ENCODE measurements at regions not wholly inside any gene's neighbourhood (a gene's known extent, or its start where the extent isn't known, plus 50 kb on each side); places are given as distances from the start of the nearest gene placed in this dataset.

- Mint-ChIP-seq H3K9me3 (peaks cover 34% of the 10 kb centered on the region), H3K36me3 (ENCODE audit: low read depth) (no peaks in the 10 kb centered on the region), H3K27ac (no peak overlapping the region)
These were observed 1603.9 kb downstream of the ADGRL3 start for GRCh38 chr4:62804075-62804474.

GRCh38 chr4:62797221-62797620 lies 1597.1 kb downstream of the ADGRL3 start:
- intact Hi-C loops (cut with micrococcal nuclease) = no loop called here
- Mint-ChIP-seq H3K36me3 (ENCODE audit: low read depth) (no peaks in the 10 kb centered on the region), H3K27me3 (no peaks in the 10 kb centered on the region), H3K27ac (no peak overlapping the region), H3K9me3 (peaks cover 1% of the 10 kb centered on the region), H3K4me1 (ENCODE audit: low read depth) (no peaks in the 10 kb centered on the region), H3K4me3 (no peak overlapping the region)

More at GRCh38 chr4:62804075-62804474, 1603.9 kb downstream of the ADGRL3 start:
- Mint-ChIP-seq H3K27me3 (no peaks in the 10 kb centered on the region), H3K4me3 (no peak overlapping the region), H3K4me1 (ENCODE audit: low read depth) (no peaks in the 10 kb centered on the region)
- intact Hi-C loops (cut with micrococcal nuclease) = no loop called here

GRCh38 chr4:62791386-62791785 lies 1591.3 kb downstream of the ADGRL3 start:
- Mint-ChIP-seq H3K4me3 (no peak overlapping the region), H3K27ac (no peak overlapping the region), H3K27me3 (no peaks in the 10 kb centered on the region), H3K36me3 (ENCODE audit: low read depth) (no peaks in the 10 kb centered on the region), H3K9me3 (no peaks in the 10 kb centered on the region), H3K4me1 (ENCODE audit: low read depth) (no peaks in the 10 kb centered on the region)
- intact Hi-C loops (cut with micrococcal nuclease) = no loop called here

GRCh38 chr4:62771983-62772557 lies 1571.9 kb downstream of the ADGRL3 start:
- Mint-ChIP-seq H3K9me3 (no peaks in the 10 kb centered on the region), H3K27ac (no peak overlapping the region), H3K4me3 (no peak overlapping the region), H3K27me3 (no peaks in the 10 kb centered on the region), H3K36me3 (ENCODE audit: low read depth) (no peaks in the 10 kb centered on the region), H3K4me1 (ENCODE audit: low read depth) (no peaks in the 10 kb centered on the region)
- intact Hi-C loops (cut with micrococcal nuclease) = no loop called here

GRCh38 chr4:62740296-62740695 lies 1540.2 kb downstream of the ADGRL3 start:
- Mint-ChIP-seq H3K27ac (no peak overlapping the region), H3K4me3 (no peak overlapping the region), H3K27me3 (no peaks in the 10 kb centered on the region), H3K36me3 (ENCODE audit: low read depth) (no peaks in the 10 kb centered on the region), H3K4me1 (ENCODE audit: low read depth) (no peaks in the 10 kb centered on the region), H3K9me3 (peaks cover 7% of the 10 kb centered on the region)
- intact Hi-C loops (cut with micrococcal nuclease) = no loop called here

- Mint-ChIP-seq H3K4me3 (no peak overlapping the region), H3K36me3 (ENCODE audit: low read depth) (no peaks in the 10 kb centered on the region), H3K27me3 (no peaks in the 10 kb centered on the region), H3K9me3 (no peaks in the 10 kb centered on the region), H3K27ac (no peak overlapping the region), H3K4me1 (ENCODE audit: low read depth) (no peaks in the 10 kb centered on the region)
- intact Hi-C loops (cut with micrococcal nuclease) = no loop called here
These were observed 1517.0 kb downstream of the ADGRL3 start for GRCh38 chr4:62717154-62717553.

- Mint-ChIP-seq H3K27me3 (no peaks in the 10 kb centered on the region), H3K4me3 (no peak overlapping the region), H3K36me3 (ENCODE audit: low read depth) (no peaks in the 10 kb centered on the region), H3K4me1 (ENCODE audit: low read depth) (no peaks in the 10 kb centered on the region), H3K9me3 (no peaks in the 10 kb centered on the region), H3K27ac (no peak overlapping the region)
- intact Hi-C loops (cut with micrococcal nuclease) = no loop called here
These were observed 1511.4 kb downstream of the ADGRL3 start for GRCh38 chr4:62711575-62711974.

GRCh38 chr4:62709618-62710252 lies 1509.6 kb downstream of the ADGRL3 start:
- Mint-ChIP-seq H3K27ac (no peak overlapping the region), H3K27me3 (no peaks in the 10 kb centered on the region), H3K9me3 (no peaks in the 10 kb centered on the region), H3K36me3 (ENCODE audit: low read depth) (no peaks in the 10 kb centered on the region), H3K4me1 (ENCODE audit: low read depth) (no peaks in the 10 kb centered on the region), H3K4me3 (no peak overlapping the region)
- intact Hi-C loops (cut with micrococcal nuclease) = loop anchor here (2.0 kb wide), 1 partner anchor 1905 kb away; no protein-coding TSS in a partner anchor

- H3K27ac Mint-ChIP-seq = no peak overlapping the region
- no peaks in the 10 kb centered on the region for H3K36me3 Mint-ChIP-seq (ENCODE audit: low read depth)
- H3K4me3 Mint-ChIP-seq = no peak overlapping the region
- intact Hi-C loops (cut with micrococcal nuclease) = no loop called here
- no peaks in the 10 kb centered on the region for H3K4me1 Mint-ChIP-seq (ENCODE audit: low read depth)
- no peaks in the 10 kb centered on the region for H3K9me3 Mint-ChIP-seq
- H3K27me3 Mint-ChIP-seq = no peaks in the 10 kb centered on the region
These were observed 1506.3 kb downstream of the ADGRL3 start for GRCh38 chr4:62706423-62706822.

- no peaks in the 10 kb centered on the region for H3K27me3 Mint-ChIP-seq
- H3K4me1 Mint-ChIP-seq (ENCODE audit: low read depth) = no peaks in the 10 kb centered on the region
- intact Hi-C loops (cut with micrococcal nuclease) = no loop called here
- H3K27ac Mint-ChIP-seq = no peak overlapping the region
- H3K4me3 Mint-ChIP-seq = no peak overlapping the region
- peaks cover 1% of the 10 kb centered on the region for H3K9me3 Mint-ChIP-seq
- no peaks in the 10 kb centered on the region for H3K36me3 Mint-ChIP-seq (ENCODE audit: low read depth)
These were observed 1483.9 kb downstream of the ADGRL3 start for GRCh38 chr4:62683799-62684566.

GRCh38 chr4:62676962-62677361 lies 1476.8 kb downstream of the ADGRL3 start:
- intact Hi-C loops (cut with micrococcal nuclease) = no loop called here
- Mint-ChIP-seq H3K27ac (no peak overlapping the region), H3K27me3 (no peaks in the 10 kb centered on the region), H3K9me3 (peaks cover 8% of the 10 kb centered on the region), H3K4me3 (no peak overlapping the region), H3K4me1 (ENCODE audit: low read depth) (no peaks in the 10 kb centered on the region), H3K36me3 (ENCODE audit: low read depth) (no peaks in the 10 kb centered on the region)

- no peaks in the 10 kb centered on the region for H3K27me3 Mint-ChIP-seq
- no peaks in the 10 kb centered on the region for H3K4me1 Mint-ChIP-seq (ENCODE audit: low read depth)
- intact Hi-C loops (cut with micrococcal nuclease) = no loop called here
These were observed 1470.4 kb downstream of the ADGRL3 start for GRCh38 chr4:62670514-62670913.

GRCh38 chr4:62661821-62662220 lies 1461.7 kb downstream of the ADGRL3 start:
- intact Hi-C loops (cut with micrococcal nuclease) = no loop called here
- no peaks in the 10 kb centered on the region for H3K4me1 Mint-ChIP-seq (ENCODE audit: low read depth)
- H3K36me3 Mint-ChIP-seq (ENCODE audit: low read depth) = no peaks in the 10 kb centered on the region
- H3K27ac Mint-ChIP-seq = no peak overlapping the region
- no peaks in the 10 kb centered on the region for H3K27me3 Mint-ChIP-seq
- no peaks in the 10 kb centered on the region for H3K9me3 Mint-ChIP-seq
- H3K4me3 Mint-ChIP-seq = no peak overlapping the region

More at GRCh38 chr4:62670514-62670913, 1470.4 kb downstream of the ADGRL3 start:
- Mint-ChIP-seq H3K9me3 (no peaks in the 10 kb centered on the region), H3K27ac (no peak overlapping the region), H3K4me3 (no peak overlapping the region), H3K36me3 (ENCODE audit: low read depth) (no peaks in the 10 kb centered on the region)

- no peaks in the 10 kb centered on the region for H3K36me3 Mint-ChIP-seq (ENCODE audit: low read depth)
- no peaks in the 10 kb centered on the region for H3K4me1 Mint-ChIP-seq (ENCODE audit: low read depth)
- no peak overlapping the region for H3K4me3 Mint-ChIP-seq
- intact Hi-C loops (cut with micrococcal nuclease) = no loop called here
- H3K27me3 Mint-ChIP-seq = no peaks in the 10 kb centered on the region
- H3K9me3 Mint-ChIP-seq = no peaks in the 10 kb centered on the region
- H3K27ac Mint-ChIP-seq = no peak overlapping the region
These were observed 1455.9 kb downstream of the ADGRL3 start for GRCh38 chr4:62656006-62656405.
